DMS153 treated with DMSO at 0.1 percent for 48 hours (cell line): ENCODE measurements at regions not wholly inside any gene's neighbourhood (a gene's known extent, or its start where the extent isn't known, plus 50 kb on each side); places are given as distances from the start of the nearest gene placed in this dataset.
A peak's percentile ranks its signal among the peaks of the same experiment; 100 is the strongest.
"Not testable (repeated sequence)": the region's sequence is repeated elsewhere in the genome, so short reads cannot be mapped to it uniquely, and the experiment has no call there.

ENCODE experiments used
- DNase-seq: peaks from one replicate; lab custom pipeline; 2025; ENCODE audit not compliant: unreplicated experiment; lab: John Stamatoyannopoulos, UW

GRCh38 chr1:228889289-228889688 is 154.0 kb downstream of the RHOU start:
- DNase-seq, result no peak

- no peak for DNase-seq
Measured at GRCh38 chr1:228891272-228892034, 156.2 kb downstream of the RHOU start.

- not testable (repeated sequence) for DNase-seq
Measured at GRCh38 chr1:228892200-228892599, 156.9 kb downstream of the RHOU start.

- no peak for DNase-seq
Measured at GRCh38 chr1:228894442-228894989, 159.2 kb downstream of the RHOU start.

GRCh38 chr1:228897901-228898300 is 162.6 kb downstream of the RHOU start:
- DNase-seq, result no peak

GRCh38 chr1:228898582-228898992 is 163.3 kb downstream of the RHOU start:
- DNase-seq, result no peak

GRCh38 chr1:228899421-228899956 is 164.2 kb downstream of the RHOU start:
- peak; percentile 8 for DNase-seq

GRCh38 chr1:228900099-228900885 is 165.0 kb downstream of the RHOU start:
- no peak for DNase-seq

GRCh38 chr1:228900886-228901392 is 165.7 kb downstream of the RHOU start:
- DNase-seq, result no peak

GRCh38 chr1:228901936-228902681 is 166.8 kb downstream of the RHOU start:
- DNase-seq, result no peak

GRCh38 chr1:228902781-228903433 is 167.6 kb downstream of the RHOU start:
- DNase-seq, result peak; percentile 98

- DNase-seq, result peak; percentile 19
Measured at GRCh38 chr1:228903434-228904071, 168.3 kb downstream of the RHOU start.

- no peak for DNase-seq
Measured at GRCh38 chr1:228904222-228904621, 168.9 kb downstream of the RHOU start.

- no peak for DNase-seq
Measured at GRCh38 chr1:228905701-228906101, 170.4 kb downstream of the RHOU start.

GRCh38 chr1:228906223-228906860 is 171.1 kb downstream of the RHOU start:
- DNase-seq, result no peak

- no peak for DNase-seq
Measured at GRCh38 chr1:228911225-228912210, 176.2 kb downstream of the RHOU start.

- no peak for DNase-seq
Measured at GRCh38 chr1:228913626-228914414, 178.5 kb downstream of the RHOU start.
